OCI-LY7 (cell line): ENCODE measurements at regions not wholly inside any gene's neighbourhood (a gene's known extent, or its start where the extent isn't known, plus 50 kb on each side); places are given as distances from the start of the nearest gene placed in this dataset.

ENCODE experiments used
- BruUV-seq: library from RNA; stranded (reverse); fragments of 400-500 nt; replicated peaks from 2 replicates; lab custom pipeline; 2021; lab: Mats Ljungman, UMichigan
- CTCF ChIA-PET: fragments of 300-600 bp; sonication (Branson Sonifier 250); formaldehyde crosslinking; loops from one replicate; lab custom pipeline; 2022; ENCODE audit warnings: antibody characterized with exemption; ENCODE audit not compliant: unreplicated experiment; lab: Charles Lee
- POLR2A ChIA-PET: fragments of 300-600 bp; sonication (Branson Sonifier 250); formaldehyde crosslinking; loops from one replicate; lab custom pipeline; 2022; ENCODE audit warnings: antibody characterized with exemption; lab: Charles Lee
- DNase-seq: peaks from one replicate; pipeline ENCODE4 v3.0.0-alpha.2; 2015; ENCODE audit warnings: low spot score
- H2AFZ ChIP-seq: fragments of 200-600 bp; sonication (generic), shearing (Covaris generic); 2 replicates; pipeline ENCODE4 v1.6.1; 2014; ENCODE audit warnings: mild to moderate bottlenecking, antibody characterized with exemption, low read length, moderate library complexity
- H3K27ac ChIP-seq: fragments of 200-600 bp; sonication (generic); 2 replicates; pipeline ENCODE4 v1.5.1; 2014; ENCODE audit warnings: mixed run types, low read depth, mild to moderate bottlenecking, moderate library complexity, low read length, inconsistent platforms; ENCODE audit not compliant: poor library complexity, severe bottlenecking
- H3K36me3 ChIP-seq: fragments of 200-600 bp; sonication (generic); 2 replicates; pipeline ENCODE4 v1.6.1; 2014; ENCODE audit warnings: mild to moderate bottlenecking, antibody characterized with exemption, low read length, moderate library complexity, mixed read lengths; ENCODE audit not compliant: insufficient read depth
- H3K4me1 ChIP-seq: fragments of 200-600 bp; sonication (generic); 2 replicates; pipeline ENCODE4 v1.5.1; 2014; ENCODE audit warnings: mild to moderate bottlenecking, low read length; ENCODE audit not compliant: insufficient read depth, poor library complexity, severe bottlenecking
- H3K4me2 ChIP-seq: fragments of 200-600 bp; sonication (generic); 2 replicates; pipeline ENCODE4 v1.6.1; 2014; ENCODE audit warnings: mild to moderate bottlenecking, low read length
- H3K4me3 ChIP-seq: fragments of 200-600 bp; sonication (generic); 2 replicates; pipeline ENCODE4 v1.5.1; 2014; ENCODE audit warnings: mild to moderate bottlenecking, low read depth, low read length; ENCODE audit not compliant: poor library complexity, severe bottlenecking
- H3K79me2 ChIP-seq: fragments of 200-600 bp; sonication (generic); 2 replicates; pipeline ENCODE4 v1.6.1; 2016; ENCODE audit warnings: low read depth, mild to moderate bottlenecking, low read length, moderate library complexity, mixed read lengths; ENCODE audit not compliant: insufficient read depth
- H3K9me2 ChIP-seq: fragments of 200-600 bp; sonication (generic); 2 replicates; pipeline ENCODE4 v1.6.1; 2016; ENCODE audit warnings: mild to moderate bottlenecking, low read length, mixed read lengths; ENCODE audit not compliant: insufficient read depth
- H3K9me3 ChIP-seq: fragments of 200-600 bp; sonication (generic); 2 replicates; pipeline ENCODE4 v1.6.1; 2014; ENCODE audit warnings: mild to moderate bottlenecking, mixed run types, low read length, mixed read lengths
- H4K20me1 ChIP-seq: fragments of 200-600 bp; sonication (generic); 2 replicates; pipeline ENCODE4 v1.6.1; 2014; ENCODE audit warnings: mild to moderate bottlenecking, antibody characterized with exemption, low read length, moderate library complexity, mixed read lengths; ENCODE audit not compliant: insufficient read depth
- CTCF ChIP-seq: fragments of 200-600 bp; sonication (generic); conservative IDR thresholded peaks from 2 replicates; pipeline ENCODE4 v1.5.1; 2014; ENCODE audit warnings: mild to moderate bottlenecking, antibody characterized with exemption, low read length, moderate library complexity, mixed read lengths
- EZH2phosphoT487 ChIP-seq: fragments of 200-600 bp; sonication (generic); IDR thresholded peaks from 2 replicates; pipeline ENCODE4 v1.6.1; 2018; ENCODE audit warnings: low read depth, borderline replicate concordance, mild to moderate bottlenecking, mixed run types, antibody characterized with exemption, low read length, moderate library complexity, mixed read lengths
- intact Hi-C: fragments of 100-400 bp; cut with micrococcal nuclease; formaldehyde crosslinking; loops from one replicate; pipeline ENCODE4 v1.10.0; 2022; ENCODE audit not compliant: unreplicated experiment

DNA sequence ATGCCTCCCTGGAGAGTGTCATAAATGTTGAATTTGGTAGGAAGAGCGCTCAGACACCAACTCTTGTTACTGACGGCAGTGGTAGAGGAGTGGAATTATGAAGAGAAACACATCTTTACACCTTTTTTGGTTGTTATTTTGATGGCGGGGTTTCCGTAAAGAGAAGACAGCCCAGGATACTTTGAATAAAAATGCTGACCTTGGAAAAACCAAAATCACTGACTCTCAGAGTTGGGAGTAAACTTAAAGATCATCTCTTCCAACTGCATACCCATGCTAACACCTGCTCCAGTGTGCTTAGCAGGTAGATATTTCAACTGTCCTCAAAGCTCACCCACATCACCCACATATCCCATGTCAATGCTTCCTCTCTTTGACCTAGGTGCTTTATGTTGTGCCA, 498.6 kb downstream of the LIG4 start:
- H3K79me2 ChIP-seq, result no peaks in the 10 kb centered on the region
- no peak for TF ChIP-seq CTCF
- no peak for TF ChIP-seq EZH2phosphoT487
- BruUV-seq, result no TSS peak
- POLR2A ChIA-PET, result no interaction called here
- no peaks in the 10 kb centered on the region for H3K9me2 ChIP-seq
- no peaks in the 10 kb centered on the region for H4K20me1 ChIP-seq
- H3K4me3 ChIP-seq, result no peak overlapping the region
- H3K27ac ChIP-seq, result no peak overlapping the region
- CTCF ChIA-PET, result no interaction called here
- intact Hi-C loops, result no loop called here
- no peaks in the 10 kb centered on the region for H3K4me1 ChIP-seq
- no peak for DNase-seq
- H3K4me2 ChIP-seq, result no peak overlapping the region
- no peak overlapping the region for H2AFZ ChIP-seq
- no peaks in the 10 kb centered on the region for H3K9me3 ChIP-seq
- H3K36me3 ChIP-seq, result no peaks in the 10 kb centered on the region

DNA sequence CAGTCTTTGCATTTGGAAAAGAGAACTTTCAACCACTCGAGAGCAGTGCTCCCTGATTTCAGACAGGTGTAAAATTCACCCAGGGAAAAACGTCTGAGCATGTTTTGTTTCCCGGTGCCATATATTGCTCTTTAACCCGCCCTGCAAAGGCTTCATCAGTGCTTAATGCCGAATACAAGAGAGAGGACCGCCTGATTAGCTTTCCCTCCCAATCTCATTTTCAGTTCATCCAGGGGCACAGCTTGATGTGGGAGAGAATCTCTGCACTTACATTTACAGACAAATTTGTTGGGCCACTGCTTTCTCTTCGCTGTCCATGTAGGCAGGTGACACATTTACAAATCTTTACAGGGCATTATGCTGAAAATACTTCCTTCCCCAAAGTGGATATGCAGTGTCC, 499.1 kb downstream of the LIG4 start:
- ChIA-PET CTCF (no interaction called here), POLR2A (no interaction called here)
- H3K9me2 ChIP-seq, result no peaks in the 10 kb centered on the region
- no peaks in the 10 kb centered on the region for H3K36me3 ChIP-seq
- no peak for DNase-seq
- H3K4me2 ChIP-seq, result no peak overlapping the region
- no peaks in the 10 kb centered on the region for H4K20me1 ChIP-seq
- no peak overlapping the region for H3K27ac ChIP-seq
- H3K4me1 ChIP-seq, result no peaks in the 10 kb centered on the region
- no peak overlapping the region for H2AFZ ChIP-seq
- intact Hi-C loops, result no loop called here
- TF ChIP-seq EZH2phosphoT487 (no peak), CTCF (no peak)
- no TSS peak for BruUV-seq
- no peak overlapping the region for H3K4me3 ChIP-seq
- H3K9me3 ChIP-seq, result no peaks in the 10 kb centered on the region
- no peaks in the 10 kb centered on the region for H3K79me2 ChIP-seq

- Histone ChIP-seq H3K4me3 (no peak overlapping the region), H3K4me1 (no peaks in the 10 kb centered on the region), H3K79me2 (no peaks in the 10 kb centered on the region), H2AFZ (no peak overlapping the region), H4K20me1 (no peaks in the 10 kb centered on the region), H3K27ac (no peak overlapping the region), H3K4me2 (no peak overlapping the region), H3K9me3 (no peaks in the 10 kb centered on the region), H3K36me3 (no peaks in the 10 kb centered on the region), H3K9me2 (no peaks in the 10 kb centered on the region)
- DNase-seq, result no peak
- intact Hi-C loops, result no loop called here
- TF ChIP-seq CTCF (no peak), EZH2phosphoT487 (no peak)
- POLR2A ChIA-PET, result no interaction called here
- BruUV-seq, result no TSS peak
- CTCF ChIA-PET, result no interaction called here
Observed at GRCh38 chr13:107715496-107715895, 499.8 kb downstream of the LIG4 start.
